Endometrial microvascular endothelial cells (primary cell): ENCODE measurements at regions not wholly inside any gene's neighbourhood (a gene's known extent, or its start where the extent isn't known, plus 50 kb on each side); places are given as distances from the start of the nearest gene placed in this dataset.

ENCODE experiments used
- in situ Hi-C: cut with HindIII; loops from 2 replicates; pipeline ENCODE4 v1.10.0; 2017; ENCODE audit warnings: low sequenced_read_pairs, low pct_unique_long_range_greater_than_20kb; ENCODE audit errors: inconsistent ontology term

GRCh38 chr1:59219916-59220315, 77.0 kb upstream of the FGGY start:
- in situ Hi-C loops: no loop called here

- in situ Hi-C loops: no loop called here
Observed at GRCh38 chr1:59220356-59220755, 76.5 kb upstream of the FGGY start.

- in situ Hi-C loops: no loop called here
Observed at GRCh38 chr1:59223198-59223597, 73.7 kb upstream of the FGGY start.

GRCh38 chr1:59223989-59224634, 72.8 kb upstream of the FGGY start:
- in situ Hi-C loops: no loop called here

- in situ Hi-C loops: no loop called here
Observed at GRCh38 chr1:59225594-59226316, 71.1 kb upstream of the FGGY start.

- in situ Hi-C loops: no loop called here
Observed at GRCh38 chr1:59229138-59229537, 67.8 kb upstream of the FGGY start.

- in situ Hi-C loops: no loop called here
Observed at GRCh38 chr1:59230622-59231021, 66.3 kb upstream of the FGGY start.

GRCh38 chr1:59232216-59232615, 64.7 kb upstream of the FGGY start:
- in situ Hi-C loops: no loop called here

GRCh38 chr1:59233444-59233843, 63.5 kb upstream of the FGGY start:
- in situ Hi-C loops: no loop called here

GRCh38 chr1:59236721-59237545, 60.0 kb upstream of the FGGY start:
- in situ Hi-C loops: no loop called here

GRCh38 chr1:59237900-59238299, 59.0 kb upstream of the FGGY start:
- in situ Hi-C loops: no loop called here

- in situ Hi-C loops: no loop called here
Observed at GRCh38 chr1:59238333-59238934, 58.5 kb upstream of the FGGY start.

- in situ Hi-C loops: no loop called here
Observed at GRCh38 chr1:59238993-59239392, 57.9 kb upstream of the FGGY start.

GRCh38 chr1:59241909-59242308, 55.0 kb upstream of the FGGY start:
- in situ Hi-C loops: no loop called here

- in situ Hi-C loops: no loop called here
Observed at GRCh38 chr1:59242370-59242769, 54.5 kb upstream of the FGGY start.

GRCh38 chr1:59243550-59243949, 53.3 kb upstream of the FGGY start:
- in situ Hi-C loops: no loop called here

GRCh38 chr1:59243978-59244377, 52.9 kb upstream of the FGGY start:
- in situ Hi-C loops: no loop called here

- in situ Hi-C loops: no loop called here
Observed at GRCh38 chr1:59244891-59245290, 52.0 kb upstream of the FGGY start.
